Fibroblast of lung (primary cell): ENCODE measurements at regions not wholly inside any gene's neighbourhood (a gene's known extent, or its start where the extent isn't known, plus 50 kb on each side); places are given as distances from the start of the nearest gene placed in this dataset.

ENCODE experiments used
- EZH2 ChIP-seq: IDR thresholded peaks from 2 replicates; pipeline ENCODE4 v1.5.1; 2012; ENCODE audit warnings: low read length, control low read depth, mild to moderate bottlenecking; ENCODE audit errors: missing control alignments
- TF ChIP-seq, protein P1 (sequence below), 2 donors: IDR thresholded peaks in 1 of 2; conservative IDR thresholded peaks in 1 of 2; 1 replicate in 1 of 2; 2 replicates in 1 of 2; pipeline ENCODE4 v1.5.1; 2011 to 2012; ENCODE audit warnings: low read length in 2 of 2, control low read depth in 1 of 2, inconsistent platforms in 1 of 2, low read depth in 1 of 2, mild to moderate bottlenecking in 1 of 2

DNA sequence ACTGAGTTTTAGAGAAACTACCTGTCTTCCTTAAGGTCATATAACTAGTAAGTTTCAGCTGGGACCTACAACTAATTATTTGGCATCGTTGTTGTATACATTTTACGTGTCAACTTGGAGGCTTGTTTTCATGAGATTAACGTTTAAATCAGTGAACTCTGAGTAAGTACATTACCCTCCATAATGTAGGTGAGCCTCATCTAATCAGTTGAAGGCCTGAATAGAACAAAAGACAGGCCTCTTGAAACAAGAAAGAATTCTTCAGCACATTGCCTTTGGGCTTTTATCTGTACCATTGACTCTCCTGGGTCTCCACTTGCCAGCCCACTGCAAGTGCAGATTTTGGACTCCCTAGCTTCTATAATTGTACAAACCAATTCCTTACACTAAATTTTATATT is 364.6 kb downstream of the ADGRL2 start:
- TF ChIP-seq, protein P1, sequence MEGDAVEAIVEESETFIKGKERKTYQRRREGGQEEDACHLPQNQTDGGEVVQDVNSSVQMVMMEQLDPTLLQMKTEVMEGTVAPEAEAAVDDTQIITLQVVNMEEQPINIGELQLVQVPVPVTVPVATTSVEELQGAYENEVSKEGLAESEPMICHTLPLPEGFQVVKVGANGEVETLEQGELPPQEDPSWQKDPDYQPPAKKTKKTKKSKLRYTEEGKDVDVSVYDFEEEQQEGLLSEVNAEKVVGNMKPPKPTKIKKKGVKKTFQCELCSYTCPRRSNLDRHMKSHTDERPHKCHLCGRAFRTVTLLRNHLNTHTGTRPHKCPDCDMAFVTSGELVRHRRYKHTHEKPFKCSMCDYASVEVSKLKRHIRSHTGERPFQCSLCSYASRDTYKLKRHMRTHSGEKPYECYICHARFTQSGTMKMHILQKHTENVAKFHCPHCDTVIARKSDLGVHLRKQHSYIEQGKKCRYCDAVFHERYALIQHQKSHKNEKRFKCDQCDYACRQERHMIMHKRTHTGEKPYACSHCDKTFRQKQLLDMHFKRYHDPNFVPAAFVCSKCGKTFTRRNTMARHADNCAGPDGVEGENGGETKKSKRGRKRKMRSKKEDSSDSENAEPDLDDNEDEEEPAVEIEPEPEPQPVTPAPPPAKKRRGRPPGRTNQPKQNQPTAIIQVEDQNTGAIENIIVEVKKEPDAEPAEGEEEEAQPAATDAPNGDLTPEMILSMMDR (conservative IDR thresholded peaks at IDR 0.05 in 1 of 2, IDR thresholded peaks at IDR 0.05 in 1 of 2; ENCODE audit: low read depth in 1 of 2, low read length in 2 of 2): no peak
- TF ChIP-seq EZH2: no peak
